Endothelial cell (in vitro differentiated cells): ENCODE measurements at regions not wholly inside any gene's neighbourhood (a gene's known extent, or its start where the extent isn't known, plus 50 kb on each side); places are given as distances from the start of the nearest gene placed in this dataset.
A peak's percentile ranks its signal among the peaks of the same experiment; 100 is the strongest.

Experiments
- DNase-seq: peaks from one replicate; pipeline ENCODE4 v3.0.0; 2021; ENCODE audit warnings: low spot score
- H3K27ac Mint-ChIP-seq: one replicate; pipeline ENCODE4 v1.8.0; 2021; ENCODE audit warnings: mixed read lengths, inconsistent platforms; ENCODE audit not compliant: unreplicated experiment
- H3K27me3 Mint-ChIP-seq: one replicate; pipeline ENCODE4 v1.8.0; 2021; ENCODE audit warnings: mild to moderate bottlenecking, moderate library complexity, mixed read lengths, inconsistent platforms; ENCODE audit not compliant: unreplicated experiment
- H3K36me3 Mint-ChIP-seq: one replicate; pipeline ENCODE4 v1.8.0; 2021; ENCODE audit warnings: mild to moderate bottlenecking, low read depth, mixed read lengths, inconsistent platforms; ENCODE audit not compliant: unreplicated experiment
- H3K4me1 Mint-ChIP-seq: one replicate; pipeline ENCODE4 v1.8.0; 2021; ENCODE audit warnings: mild to moderate bottlenecking, mixed read lengths, inconsistent platforms; ENCODE audit not compliant: unreplicated experiment
- H3K4me3 Mint-ChIP-seq: one replicate; pipeline ENCODE4 v1.8.0; 2021; ENCODE audit warnings: mild to moderate bottlenecking, mixed read lengths, inconsistent platforms; ENCODE audit not compliant: unreplicated experiment
- H3K9me3 Mint-ChIP-seq: one replicate; pipeline ENCODE4 v1.8.0; 2021; ENCODE audit warnings: mixed read lengths, inconsistent platforms; ENCODE audit not compliant: unreplicated experiment
- TF ChIP-seq, protein P1 (sequence below): fragments of 200-600 bp; sonication (generic); IDR thresholded peaks from one replicate; pipeline ENCODE4 v1.5.0; 2021; ENCODE audit warnings: antibody characterized with exemption; ENCODE audit not compliant: unreplicated experiment

DNA sequence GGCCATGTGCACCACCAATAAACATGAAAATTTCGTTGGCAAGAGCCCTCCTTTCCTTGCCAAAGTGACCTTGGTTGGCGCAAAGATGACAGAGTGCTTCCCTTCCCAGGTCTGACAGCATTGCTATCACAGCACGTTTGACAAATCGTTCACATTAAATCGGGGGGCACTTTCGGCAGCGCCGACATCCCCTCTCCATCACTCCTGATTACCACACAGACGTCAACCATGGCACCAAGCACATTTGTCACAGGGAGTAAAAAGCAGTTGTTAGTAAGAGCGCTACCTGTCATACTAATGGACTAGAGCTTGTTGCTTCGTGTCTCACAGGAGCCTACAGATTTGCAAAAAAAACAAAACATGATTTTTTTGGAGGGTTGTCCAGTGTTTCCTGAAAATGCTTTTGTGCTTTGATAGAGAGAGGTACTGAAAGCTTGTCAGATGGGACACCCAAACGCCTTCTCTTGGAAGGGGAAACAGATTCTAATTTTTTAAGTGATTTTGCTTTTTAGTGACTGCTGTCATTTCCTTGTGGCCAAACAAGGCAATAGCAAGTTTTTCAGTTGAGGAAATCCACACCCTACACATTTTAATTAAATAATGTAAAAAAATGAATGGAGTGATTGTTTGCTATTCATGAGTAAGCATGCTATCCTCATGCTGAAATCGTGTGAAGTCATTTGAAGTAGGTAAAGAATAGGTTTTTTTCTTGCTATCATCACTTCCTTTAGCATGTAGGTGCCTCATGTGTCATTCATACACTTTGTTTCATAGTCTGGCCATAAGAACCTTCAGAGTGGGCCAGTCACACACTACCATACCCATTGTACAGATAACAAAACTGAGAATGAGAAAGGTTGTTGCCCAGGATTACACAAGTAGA lies 682.8 kb upstream of the WWC1 start:
- Mint-ChIP-seq H3K36me3 (no peaks in the 10 kb centered on the region), H3K27ac (no peak overlapping the region), H3K4me1 (no peaks in the 10 kb centered on the region), H3K27me3 (peaks cover 1% of the 10 kb centered on the region), H3K9me3 (no peaks in the 10 kb centered on the region), H3K4me3 (no peak overlapping the region)
- TF ChIP-seq, protein P1, sequence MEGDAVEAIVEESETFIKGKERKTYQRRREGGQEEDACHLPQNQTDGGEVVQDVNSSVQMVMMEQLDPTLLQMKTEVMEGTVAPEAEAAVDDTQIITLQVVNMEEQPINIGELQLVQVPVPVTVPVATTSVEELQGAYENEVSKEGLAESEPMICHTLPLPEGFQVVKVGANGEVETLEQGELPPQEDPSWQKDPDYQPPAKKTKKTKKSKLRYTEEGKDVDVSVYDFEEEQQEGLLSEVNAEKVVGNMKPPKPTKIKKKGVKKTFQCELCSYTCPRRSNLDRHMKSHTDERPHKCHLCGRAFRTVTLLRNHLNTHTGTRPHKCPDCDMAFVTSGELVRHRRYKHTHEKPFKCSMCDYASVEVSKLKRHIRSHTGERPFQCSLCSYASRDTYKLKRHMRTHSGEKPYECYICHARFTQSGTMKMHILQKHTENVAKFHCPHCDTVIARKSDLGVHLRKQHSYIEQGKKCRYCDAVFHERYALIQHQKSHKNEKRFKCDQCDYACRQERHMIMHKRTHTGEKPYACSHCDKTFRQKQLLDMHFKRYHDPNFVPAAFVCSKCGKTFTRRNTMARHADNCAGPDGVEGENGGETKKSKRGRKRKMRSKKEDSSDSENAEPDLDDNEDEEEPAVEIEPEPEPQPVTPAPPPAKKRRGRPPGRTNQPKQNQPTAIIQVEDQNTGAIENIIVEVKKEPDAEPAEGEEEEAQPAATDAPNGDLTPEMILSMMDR = peak; percentile 50
- DNase-seq = no peak

DNA sequence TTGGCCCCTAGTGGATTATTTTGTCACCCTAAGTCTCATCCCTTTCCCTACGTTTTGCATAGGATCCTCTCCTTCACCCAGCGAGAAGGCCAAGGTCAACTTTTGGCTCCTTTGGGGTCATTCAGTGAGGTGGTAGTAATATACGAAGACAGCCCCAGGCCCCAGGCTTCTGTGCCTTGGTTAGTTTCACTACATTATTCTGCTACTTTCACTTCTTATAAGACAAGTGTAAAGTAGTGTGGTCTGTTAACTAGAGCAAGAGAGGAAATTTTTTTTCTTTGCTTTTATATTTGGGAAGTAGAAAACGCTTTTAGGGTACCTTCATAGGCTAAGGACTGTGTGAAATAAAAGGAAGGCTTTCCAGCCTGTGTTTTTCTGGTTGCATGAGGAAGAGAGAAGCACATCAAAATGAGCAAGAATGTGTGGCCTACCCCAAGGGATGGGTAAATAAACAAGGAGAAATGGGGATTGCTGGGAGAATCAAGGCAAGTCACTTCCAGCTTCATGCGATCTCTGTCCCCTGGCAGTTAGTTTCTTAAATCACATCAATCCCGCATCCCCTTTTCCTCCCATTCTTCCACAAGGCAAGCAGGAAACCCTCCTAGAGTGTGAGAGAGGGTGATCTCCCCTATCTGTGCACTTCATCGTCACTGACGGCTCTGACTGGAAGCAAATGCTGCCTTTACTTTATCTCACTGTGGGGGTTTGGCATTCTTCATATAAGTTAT lies 677.0 kb upstream of the WWC1 start:
- TF ChIP-seq, protein P1 = no peak
- Mint-ChIP-seq H3K27me3 (no peaks in the 10 kb centered on the region), H3K9me3 (no peaks in the 10 kb centered on the region), H3K4me3 (no peak overlapping the region), H3K4me1 (peaks cover 28% of the 10 kb centered on the region), H3K36me3 (no peaks in the 10 kb centered on the region), H3K27ac (peak overlapping the region; percentile 38)
- DNase-seq = peak; percentile 14

DNA sequence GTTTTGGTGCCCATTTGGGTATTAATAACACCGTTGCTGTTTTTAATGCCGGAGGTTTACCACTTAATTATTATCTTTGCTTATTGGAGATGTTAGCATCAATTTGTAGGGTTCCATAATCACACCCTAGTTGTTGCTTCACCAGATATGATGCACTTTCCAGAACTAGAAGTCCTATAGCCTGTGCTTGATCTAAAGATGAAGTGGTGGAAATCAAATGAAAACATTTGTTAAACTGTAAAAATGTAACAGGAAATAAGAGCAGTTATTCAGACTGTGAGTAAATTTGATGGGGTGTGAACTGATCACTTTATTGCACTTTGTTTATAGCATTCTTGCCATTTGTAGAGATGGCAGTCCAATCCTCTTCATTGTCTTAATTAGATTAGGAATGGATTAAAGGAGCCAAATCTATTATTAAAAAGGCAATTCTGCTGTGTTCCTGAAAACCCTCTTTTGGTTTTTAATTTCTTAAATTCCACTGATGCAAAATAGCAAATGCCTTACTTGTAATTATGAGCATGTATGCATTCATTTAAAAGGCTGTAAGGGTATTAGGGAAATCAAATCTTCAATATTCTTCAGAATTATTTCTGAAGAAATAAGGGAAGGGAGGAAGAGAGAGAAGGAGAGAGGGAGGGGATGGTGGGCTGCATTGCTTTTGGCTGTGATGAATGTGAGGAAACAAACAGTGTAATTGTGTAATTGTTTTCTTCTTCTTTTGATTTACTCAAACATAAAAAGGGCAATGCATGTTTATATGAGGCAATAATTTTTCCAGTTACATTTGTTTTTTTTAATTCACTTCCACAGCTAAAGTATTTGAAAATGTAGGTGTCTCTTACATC lies 675.2 kb upstream of the WWC1 start:
- Mint-ChIP-seq H3K4me3 (no peak overlapping the region), H3K4me1 (peaks cover 28% of the 10 kb centered on the region), H3K27me3 (no peaks in the 10 kb centered on the region), H3K27ac (no peak overlapping the region), H3K36me3 (no peaks in the 10 kb centered on the region), H3K9me3 (no peaks in the 10 kb centered on the region)
- no peak for DNase-seq
- TF ChIP-seq, protein P1 = no peak

DNA sequence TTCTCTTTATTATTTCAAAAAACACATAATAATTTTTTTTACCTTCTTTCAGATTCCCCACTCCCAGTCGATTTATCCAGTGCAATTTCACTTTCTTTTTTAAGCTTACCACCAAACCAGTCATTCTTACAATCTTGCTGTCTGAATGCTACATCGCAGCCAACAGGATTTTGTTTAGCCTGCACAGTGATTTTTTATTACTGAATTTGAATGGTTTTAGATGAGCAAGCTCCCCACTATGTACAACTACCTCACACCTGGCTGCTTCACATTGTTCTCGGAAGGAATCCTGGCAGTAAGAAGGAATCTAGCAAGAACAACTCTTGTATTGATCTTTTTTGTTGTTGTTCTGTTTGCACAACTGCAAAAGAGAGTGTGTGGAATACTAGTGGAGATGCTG lies 668.1 kb upstream of the WWC1 start:
- Mint-ChIP-seq H3K36me3 (no peaks in the 10 kb centered on the region), H3K27me3 (no peaks in the 10 kb centered on the region), H3K9me3 (no peaks in the 10 kb centered on the region), H3K27ac (no peak overlapping the region), H3K4me3 (no peak overlapping the region), H3K4me1 (no peaks in the 10 kb centered on the region)
- DNase-seq = no peak
- TF ChIP-seq, protein P1 = no peak
